ENCODE measurements at regions not wholly inside any gene's neighbourhood (a gene's known extent, or its start where the extent isn't known, plus 50 kb on each side); places are given as distances from the start of the nearest gene placed in this dataset.

DNA sequence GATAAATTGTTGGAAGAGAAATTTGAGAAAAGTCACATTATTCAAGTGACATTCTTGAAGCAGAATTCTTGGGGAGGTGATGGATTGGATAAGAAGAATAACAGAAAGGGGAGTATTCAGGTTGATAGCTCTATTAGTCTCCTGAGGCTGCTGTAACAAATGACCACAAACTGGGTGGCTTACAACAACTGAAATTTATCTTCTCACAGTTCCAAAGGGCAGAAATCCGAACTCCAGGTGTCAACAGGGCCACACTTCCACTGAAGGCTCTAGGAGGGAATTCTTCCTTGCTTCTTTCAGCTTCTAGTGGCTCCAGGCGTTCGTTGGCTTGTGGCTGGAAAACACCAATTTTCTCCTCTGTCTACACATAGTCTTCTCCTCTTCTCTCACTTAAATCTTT, 99.8 kb downstream of the TES start:
- no peak for DNase-seq

DNA sequence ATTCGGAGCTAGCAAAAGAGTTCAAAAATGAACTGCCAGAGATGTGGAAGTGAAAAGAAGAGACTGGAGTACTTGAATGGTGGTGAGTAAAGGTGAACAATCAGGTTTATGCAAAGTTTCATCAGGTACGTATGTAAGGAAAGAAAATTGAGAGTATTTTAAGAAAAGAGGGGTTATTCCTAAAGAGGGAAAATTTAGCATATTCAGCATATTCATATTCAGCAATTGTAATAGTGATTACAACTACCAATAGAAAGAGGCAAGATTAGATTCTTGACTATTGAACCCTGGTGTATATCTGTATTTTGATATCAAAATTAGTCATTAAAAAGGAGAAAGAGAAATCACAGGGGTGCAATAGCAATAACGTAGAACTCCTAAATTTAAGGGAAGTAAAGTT, 100.9 kb downstream of the TES start:
- DNase-seq = no peak

DNA sequence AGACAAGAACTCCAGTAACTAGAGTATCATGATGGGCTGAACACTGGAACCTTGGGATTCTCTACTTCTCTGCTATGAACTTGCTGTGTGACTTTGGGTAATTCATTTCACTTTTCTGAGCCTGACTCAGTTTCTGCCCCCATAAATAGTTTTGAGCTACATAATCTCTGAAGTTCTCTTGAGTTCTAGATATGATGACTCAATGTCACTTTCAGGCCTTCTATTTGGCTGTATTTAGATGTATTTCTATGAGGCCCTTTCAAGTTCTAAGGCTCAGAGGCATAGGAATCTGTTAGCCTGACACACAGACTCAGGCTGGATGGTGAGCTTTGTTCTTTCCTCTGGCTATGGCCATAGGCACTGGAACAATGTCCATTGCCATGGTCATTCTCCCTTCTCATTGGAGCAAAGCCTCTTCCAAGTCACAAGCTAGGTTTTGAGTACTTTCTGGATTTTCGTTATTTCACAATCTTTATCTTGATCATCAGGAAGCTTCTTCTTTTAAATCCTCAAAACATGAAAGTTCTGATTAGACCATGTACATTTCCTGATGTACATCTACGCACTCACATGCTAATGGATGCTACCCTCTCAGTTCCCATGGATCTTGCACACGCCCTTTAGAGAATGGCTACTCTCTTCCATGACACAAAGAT, 101.6 kb downstream of the TES start:
- DNase-seq = no peak

DNA sequence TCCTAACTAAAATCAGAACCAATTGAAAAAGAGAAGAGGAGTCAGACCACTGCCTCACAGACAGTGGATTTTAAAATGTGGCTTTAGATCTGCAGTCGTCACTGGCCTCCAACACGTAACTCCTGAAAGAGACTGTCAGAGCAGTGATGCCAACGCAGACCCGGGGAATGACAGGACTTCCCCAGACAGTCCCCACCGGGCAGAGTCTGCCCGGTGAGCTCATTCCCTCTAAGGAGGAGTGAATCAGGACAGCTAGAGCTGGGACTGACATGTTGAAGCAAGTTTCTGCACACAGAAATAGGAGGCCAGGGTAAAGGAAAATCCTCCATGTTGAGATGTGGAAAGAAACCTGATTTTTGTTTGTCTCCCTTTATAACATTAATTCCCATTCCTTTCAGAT, 105.0 kb downstream of the TES start:
- no peak for DNase-seq

DNA sequence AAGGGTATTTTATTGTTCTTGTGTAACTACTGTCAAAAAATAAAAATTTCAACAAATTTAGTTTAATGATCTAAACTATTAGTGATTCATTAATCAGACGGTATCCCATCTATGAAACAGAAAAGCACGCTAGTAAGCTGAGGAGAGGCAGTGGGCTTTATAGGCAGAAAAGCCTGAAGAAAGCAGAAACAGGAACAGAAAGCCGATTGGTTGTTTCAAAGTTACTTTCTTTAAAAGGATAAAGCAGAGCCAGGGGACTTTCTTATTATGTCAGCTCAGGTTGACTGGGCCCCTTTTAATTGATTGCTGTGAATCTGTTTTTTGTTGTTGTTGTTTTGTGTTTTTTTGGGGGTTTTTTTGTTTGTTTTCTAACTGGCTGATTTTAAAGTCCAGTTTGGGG, 105.5 kb downstream of the TES start:
- DNase-seq = no peak

DNA sequence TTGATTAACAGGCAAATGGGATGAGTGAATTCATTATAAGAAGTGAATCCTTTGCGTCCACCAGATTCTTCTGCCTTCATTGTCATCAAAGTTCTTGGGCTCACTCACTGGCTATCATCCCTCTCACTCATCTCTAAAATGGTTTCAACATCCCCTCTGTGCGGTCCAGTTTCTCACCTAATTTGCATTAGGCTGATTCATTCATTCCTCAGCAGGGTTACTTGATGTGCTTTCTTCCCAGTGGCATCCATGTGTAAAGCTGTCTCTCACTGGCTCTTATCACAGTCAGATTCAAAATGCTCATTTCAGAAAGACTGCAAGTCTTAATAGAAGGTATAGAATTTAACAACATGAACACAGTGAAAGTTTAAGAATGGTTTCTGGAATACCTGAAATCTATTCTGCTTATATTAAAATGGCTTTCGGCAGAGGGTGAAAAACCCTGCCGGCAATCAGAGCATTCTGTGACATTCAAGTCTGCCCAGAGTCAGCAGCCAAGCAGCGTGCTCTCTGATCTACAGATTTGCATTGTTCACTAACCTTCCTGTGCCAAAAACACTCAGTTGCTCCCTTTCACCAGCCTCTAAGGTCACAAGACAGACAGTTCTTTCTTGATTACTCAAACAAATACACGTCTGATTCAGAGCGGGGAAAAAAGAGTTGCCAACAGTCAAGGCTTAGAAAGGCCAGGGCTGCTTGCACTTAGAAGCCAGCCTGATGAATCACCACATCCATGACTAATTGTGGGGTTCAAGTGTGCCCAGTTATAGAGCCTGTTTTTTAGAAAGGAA, 106.7 kb downstream of the TES start:
- peak; percentile 22 for DNase-seq

DNA sequence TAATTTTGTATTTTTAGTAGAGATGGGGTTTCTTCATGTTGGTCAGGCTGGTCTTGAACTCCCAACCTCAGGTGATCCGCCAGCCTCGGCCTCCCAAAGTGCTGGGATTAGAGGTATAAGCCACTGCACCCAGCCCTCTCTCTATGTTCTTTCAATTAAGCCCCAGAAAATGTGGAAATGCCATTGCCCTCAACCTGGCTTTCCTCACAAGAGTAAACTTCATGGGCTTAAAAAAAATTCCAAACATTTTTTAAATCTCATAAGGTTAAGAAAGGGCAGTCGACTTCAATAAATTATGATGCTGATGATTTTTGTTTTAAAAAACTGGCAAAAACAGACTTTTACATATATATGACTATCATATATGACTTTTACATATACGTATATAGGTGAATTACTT, 107.6 kb downstream of the TES start:
- no peak for DNase-seq

DNA sequence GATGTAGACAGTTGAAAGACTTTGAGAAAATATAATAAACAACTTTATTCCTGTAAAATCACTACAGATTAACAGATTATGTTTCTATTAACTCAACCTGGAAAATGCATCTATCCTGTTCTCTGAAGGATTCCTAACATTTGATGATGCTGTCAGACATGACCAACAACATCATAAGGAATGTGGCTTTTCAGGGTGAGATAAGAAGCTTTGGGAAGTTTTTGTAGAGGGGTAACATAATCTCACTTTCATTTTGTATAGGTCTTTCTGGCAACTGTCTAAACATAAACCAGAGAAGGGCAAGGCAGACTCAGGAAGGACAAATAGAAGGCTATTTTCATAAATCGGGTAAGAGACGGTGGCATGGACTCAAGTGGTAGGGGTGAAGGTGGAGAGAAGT, 112.2 kb downstream of the TES start:
- DNase-seq = no peak

DNA sequence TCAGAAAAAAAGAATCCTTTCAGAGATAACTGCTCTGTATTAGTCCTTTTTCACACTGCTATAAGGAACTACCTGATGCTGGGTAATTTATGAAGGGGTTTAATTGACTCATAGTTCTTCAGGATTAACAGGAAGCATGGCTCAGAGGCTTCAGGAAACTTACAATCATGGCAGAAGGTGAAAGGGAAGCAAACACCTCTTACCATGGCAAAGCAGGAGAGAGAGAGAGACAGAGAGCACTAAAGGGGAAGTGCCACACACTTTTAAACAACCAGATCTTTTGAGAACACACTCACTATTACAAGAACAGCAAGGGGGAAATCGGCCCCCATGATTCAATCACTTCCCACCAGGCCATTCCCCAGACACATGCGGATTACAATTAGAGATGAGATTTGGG, 114.2 kb downstream of the TES start:
- DNase-seq = no peak

DNA sequence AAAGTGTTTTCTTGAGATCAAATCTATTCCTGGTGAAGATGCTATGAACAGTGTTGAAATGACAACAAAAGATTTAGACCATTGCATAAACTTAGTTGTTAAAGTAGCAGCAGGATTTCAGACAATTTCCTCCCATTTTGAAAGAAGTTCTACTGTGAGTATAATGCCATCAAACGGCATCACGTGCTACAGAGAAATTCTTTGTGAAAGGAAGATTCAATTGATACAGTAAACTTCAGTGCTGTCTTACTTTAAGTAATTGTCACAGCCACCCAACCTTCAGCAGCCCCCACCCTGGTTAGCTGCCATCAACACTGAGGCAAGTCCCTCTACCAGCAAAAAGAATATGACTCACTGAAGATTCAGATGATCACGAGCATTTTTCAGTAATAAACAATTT, 115.2 kb downstream of the TES start:
- no peak for DNase-seq

DNA sequence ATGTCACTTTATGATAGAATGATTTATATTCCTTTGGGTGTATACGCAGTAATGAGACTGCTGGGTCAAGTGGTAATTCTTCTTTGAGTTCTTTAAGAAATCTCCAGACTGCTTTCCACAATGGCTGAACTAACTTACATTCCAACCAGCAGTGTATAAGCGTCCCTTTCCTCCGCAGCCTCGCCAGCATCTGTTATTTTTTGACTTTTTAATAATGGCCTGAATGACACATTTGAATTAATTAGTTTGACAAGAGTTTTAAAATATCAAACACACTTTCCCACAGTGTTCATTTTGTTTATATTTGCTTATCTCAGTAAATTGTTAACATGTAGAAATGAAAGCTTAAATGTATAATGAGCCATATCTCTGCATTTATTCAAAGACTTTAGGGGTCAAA, 116.8 kb downstream of the TES start:
- DNase-seq = no peak

DNA sequence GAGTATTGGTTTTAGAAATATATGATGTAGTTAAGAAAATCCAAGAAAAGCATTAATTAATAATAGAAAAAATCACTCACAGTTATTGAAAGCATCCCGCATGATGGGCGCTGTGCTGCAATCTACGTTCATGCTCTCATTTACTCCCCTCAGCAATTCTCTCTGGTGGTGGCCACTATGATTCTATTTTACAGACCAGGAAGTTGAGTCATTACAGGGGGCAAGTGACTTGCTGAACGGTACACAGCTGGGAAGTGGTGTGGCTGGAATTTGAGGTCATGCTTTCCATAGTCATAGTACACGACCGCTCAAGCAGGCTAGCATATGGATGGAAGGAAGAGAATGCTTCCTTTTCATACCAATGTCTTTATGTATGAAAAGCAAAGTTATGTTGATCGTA, 117.4 kb downstream of the TES start:
- DNase-seq = no peak

DNA sequence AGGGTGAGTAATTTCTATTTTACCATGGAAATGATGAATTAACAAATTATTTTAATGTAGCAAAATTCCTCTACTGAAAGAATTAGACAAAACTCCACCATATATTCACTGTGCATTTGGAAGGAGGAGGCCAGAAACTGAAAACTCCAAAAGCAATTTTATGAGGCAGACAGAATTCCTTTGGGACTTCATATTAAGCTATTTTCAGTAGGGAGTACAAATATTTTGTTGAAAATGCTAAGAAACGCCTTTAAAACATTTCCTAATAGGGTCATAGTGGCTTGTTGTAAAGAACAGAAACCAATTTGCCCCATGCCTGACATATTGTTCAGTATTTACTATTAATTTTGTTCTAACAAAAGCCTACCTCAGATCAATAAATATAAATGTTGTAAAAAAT, 117.8 kb downstream of the TES start:
- no peak for DNase-seq

DNA sequence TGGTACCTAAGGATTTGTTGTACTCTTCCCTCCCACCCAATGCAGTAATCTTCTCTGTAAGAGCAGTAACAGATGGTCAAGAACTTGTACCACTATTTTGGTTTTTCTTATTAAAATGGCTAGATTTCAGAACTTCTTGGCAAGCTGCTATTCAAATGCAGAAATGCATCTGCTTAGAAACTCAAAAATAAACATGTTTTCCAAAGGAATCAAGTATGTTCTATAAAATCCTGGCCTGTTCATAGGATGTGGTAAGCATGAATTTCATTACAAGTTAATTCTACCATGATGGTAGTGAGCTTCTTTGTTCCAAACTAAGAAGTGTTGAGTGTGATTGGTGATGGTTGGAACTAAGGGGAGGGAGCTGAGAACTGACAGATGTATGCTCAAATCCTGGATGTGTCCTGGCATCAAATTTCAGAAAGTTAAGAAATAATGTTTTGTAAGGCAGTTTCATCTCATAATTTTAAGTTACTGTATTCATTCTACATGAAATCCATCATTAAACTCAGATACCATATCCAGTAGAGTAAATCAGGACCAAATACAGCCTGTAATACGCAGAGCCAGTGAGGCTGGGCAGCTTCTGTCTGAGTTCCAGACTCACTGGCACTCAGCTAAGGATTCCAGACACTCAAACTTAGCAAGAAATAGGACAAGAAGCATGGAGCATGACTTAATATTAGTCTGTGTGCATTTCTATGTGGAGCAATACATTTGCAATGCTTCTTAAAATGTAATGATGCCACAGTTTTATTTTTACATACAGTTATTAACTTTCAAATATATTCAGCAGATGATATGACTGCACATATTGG, 119.6 kb downstream of the TES start:
- peak; percentile 36 for DNase-seq

DNA sequence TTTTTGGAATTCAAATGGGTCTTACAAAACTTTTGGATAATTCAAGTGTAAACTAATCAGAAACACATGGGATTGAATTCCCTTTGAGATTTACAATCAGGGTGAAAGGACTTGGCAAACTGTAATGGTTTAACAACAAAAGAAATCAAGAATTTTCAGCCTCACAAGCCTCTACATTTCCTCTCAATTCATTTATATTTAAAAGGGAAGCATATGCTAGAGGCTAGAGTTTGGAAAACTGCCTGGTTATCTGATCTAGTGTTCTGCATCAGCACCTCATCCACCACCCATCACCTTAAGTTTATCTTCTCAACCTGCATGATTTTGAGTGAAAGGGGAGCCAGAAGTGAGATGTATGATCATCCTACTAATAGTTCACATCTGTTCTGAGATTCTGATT, 120.7 kb downstream of the TES start:
- no peak for DNase-seq

DNA sequence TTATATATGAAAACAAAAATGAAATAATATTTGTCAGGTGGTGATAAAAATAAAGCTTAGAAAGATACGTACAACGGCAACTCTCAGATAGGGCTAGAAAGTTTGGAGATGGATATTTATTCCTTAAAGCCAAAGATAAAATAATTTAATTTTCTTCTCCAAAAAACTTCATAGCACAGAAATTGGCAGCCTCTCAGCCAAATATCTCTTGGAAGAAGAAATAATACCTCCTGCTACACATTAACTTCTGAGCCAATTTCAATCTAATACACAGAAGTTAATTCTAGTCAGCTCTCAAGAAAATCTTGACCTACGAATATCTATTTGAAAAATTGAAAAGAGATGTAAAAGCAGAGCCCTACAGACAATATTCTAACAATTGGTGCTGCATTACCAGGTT, 122.4 kb downstream of the TES start:
- DNase-seq = no peak

DNA sequence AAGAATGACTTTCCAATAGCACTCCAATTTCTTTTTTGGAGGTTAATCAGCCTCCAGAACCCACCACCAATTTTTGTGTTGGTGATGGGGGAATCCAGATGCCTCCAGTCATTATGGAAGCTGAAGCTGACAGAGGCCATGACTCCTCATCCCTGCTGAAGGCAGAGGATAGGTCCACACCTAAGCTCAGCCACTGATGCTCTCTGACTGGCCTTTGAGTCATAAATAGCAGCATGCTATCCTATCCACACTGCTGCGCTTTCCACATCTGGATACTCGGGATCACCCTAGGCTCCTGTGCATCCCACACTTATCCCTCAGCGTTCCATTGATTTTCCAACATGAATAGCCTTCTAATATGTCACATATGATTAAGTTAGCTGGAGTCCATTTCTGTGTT, 124.2 kb downstream of the TES start:
- no peak for DNase-seq

DNA sequence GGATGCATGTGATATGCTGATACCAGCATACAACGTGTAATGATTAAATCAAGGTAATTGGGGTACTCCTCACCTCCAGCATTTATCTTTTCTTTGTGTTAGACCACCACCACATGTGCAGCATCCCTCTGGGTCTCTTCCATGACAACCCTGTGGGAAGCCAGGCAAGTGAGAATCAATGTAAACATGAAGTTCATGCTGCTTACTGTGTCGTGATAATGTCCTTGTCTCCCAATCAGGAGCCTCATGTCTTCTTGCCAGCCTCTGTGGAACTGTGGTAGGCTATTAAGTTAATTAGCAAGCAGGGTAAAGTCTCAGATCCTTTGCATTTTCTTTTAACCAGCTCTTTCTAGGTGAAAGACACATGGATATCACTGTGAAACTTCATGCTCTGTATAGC, 126.7 kb downstream of the TES start:
- no peak for DNase-seq

DNA sequence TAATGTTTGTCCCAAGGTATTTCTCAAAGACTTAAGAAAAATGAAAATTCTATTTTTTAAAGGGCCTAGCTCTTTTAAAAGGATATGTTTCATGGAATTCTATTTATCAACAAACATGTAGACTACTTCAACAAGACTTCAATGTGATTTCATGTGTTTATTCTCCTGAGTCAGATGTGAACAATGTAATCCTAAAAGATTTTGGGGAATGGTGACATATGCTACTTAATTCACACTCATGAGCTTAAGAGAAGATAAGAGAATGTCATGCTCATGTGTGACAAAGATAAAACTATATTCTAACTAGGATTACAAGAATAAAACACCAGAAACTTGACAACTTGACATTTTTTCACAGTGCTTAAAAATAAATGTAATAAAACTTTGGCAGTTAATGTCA, 127.5 kb downstream of the TES start:
- no peak for DNase-seq

DNA sequence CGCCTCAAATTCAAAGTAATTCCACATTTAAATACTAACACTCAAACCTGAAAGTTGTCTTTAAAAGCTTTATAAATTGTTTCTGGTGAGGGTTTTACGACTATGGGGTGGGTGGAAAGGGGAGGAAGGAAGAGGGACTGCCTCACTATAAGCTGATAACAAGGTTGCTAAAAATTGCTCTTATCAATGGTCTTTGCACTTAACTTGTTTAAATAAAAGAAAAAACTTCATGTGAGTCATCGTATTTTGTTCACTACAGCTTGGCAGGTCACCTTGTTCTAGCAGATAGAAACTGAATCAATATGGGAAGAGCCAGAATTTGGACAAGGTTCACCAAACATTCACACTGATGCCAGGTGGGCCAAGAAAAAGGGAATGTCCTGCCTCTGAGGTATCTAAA, 129.2 kb downstream of the TES start:
- DNase-seq = no peak

DNA sequence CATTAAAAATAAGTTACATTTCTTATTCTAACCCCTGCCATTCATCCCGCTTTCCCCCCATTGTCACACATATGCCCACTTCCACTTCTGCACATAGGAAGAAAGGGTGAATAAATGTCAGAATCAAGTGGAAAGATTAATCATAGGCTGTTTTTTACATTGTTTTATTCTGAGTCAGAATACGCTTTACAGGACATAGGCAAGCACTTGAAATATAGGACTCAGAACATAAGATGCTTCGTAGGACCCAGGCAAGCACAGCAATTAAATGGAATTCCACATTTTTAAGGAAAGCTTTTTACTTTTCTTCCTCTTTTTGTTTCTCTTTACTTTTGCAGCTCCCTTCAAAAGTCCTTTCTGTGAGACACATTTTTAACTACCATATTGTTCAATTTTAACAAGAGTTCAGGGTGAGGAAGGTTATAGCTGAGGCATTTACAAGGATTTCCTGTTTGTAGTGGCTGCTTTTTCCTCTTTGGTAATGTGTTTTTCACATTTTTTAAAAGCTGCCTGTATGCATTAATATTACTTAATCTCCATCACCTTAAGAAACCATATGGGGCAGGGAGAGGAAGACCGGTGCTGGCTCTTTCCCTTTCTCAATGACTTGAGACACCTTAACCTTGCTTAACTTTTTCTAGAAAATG, 130.0 kb downstream of the TES start:
- no peak for DNase-seq
